NCI-H69 (cell line): ENCODE measurements at regions not wholly inside any gene's neighbourhood (a gene's known extent, or its start where the extent isn't known, plus 50 kb on each side); places are given as distances from the start of the nearest gene placed in this dataset.
"Not testable (repeated sequence)": the region's sequence is repeated elsewhere in the genome, so short reads cannot be mapped to it uniquely, and the experiment has no call there.

Source experiments
- DNase-seq: peaks from one replicate; lab custom pipeline; 2025; lab: John Stamatoyannopoulos, UW

- no peak for DNase-seq
Measured at GRCh38 chr4:147102596-147102995, 156.9 kb upstream of the TTC29 start.

GRCh38 chr4:147103403-147103946, 157.8 kb upstream of the TTC29 start:
- DNase-seq = no peak

- DNase-seq = no peak
Measured at GRCh38 chr4:147104768-147105167, 159.1 kb upstream of the TTC29 start.

GRCh38 chr4:147108409-147108808, 162.7 kb upstream of the TTC29 start:
- no peak for DNase-seq

GRCh38 chr4:147109800-147110199, 164.1 kb upstream of the TTC29 start:
- DNase-seq = no peak

GRCh38 chr4:147110473-147111367, 165.1 kb upstream of the TTC29 start:
- no peak for DNase-seq

- not testable (repeated sequence) for DNase-seq
Measured at GRCh38 chr4:147112196-147112595, 166.5 kb upstream of the TTC29 start.

GRCh38 chr4:147117431-147117830, 171.8 kb upstream of the TTC29 start:
- DNase-seq = no peak

- DNase-seq = no peak
Measured at GRCh38 chr4:147118528-147118927, 172.9 kb upstream of the TTC29 start.

GRCh38 chr4:147122685-147123084, 177.0 kb upstream of the TTC29 start:
- no peak for DNase-seq

GRCh38 chr4:147123146-147123545, 177.5 kb upstream of the TTC29 start:
- no peak for DNase-seq

- DNase-seq = no peak
Measured at GRCh38 chr4:147128787-147129186, 183.1 kb upstream of the TTC29 start.

GRCh38 chr4:147129687-147130086, 184.0 kb upstream of the TTC29 start:
- no peak for DNase-seq

- no peak for DNase-seq
Measured at GRCh38 chr4:147134536-147135210, 189.0 kb upstream of the TTC29 start.

GRCh38 chr4:147136310-147136709, 190.6 kb upstream of the TTC29 start:
- DNase-seq = no peak

- no peak for DNase-seq
Measured at GRCh38 chr4:147136751-147137150, 191.1 kb upstream of the TTC29 start.

GRCh38 chr4:147137280-147137679, 191.6 kb upstream of the TTC29 start:
- DNase-seq = no peak

- DNase-seq = no peak
Measured at GRCh38 chr4:147138171-147138570, 192.5 kb upstream of the TTC29 start.

GRCh38 chr4:147139455-147140198, 194.0 kb upstream of the TTC29 start:
- DNase-seq = no peak

- DNase-seq = no peak
Measured at GRCh38 chr4:147151763-147152162, 206.1 kb upstream of the TTC29 start.

GRCh38 chr4:147157860-147158701, 212.4 kb upstream of the TTC29 start:
- no peak for DNase-seq
